Dermis microvascular lymphatic vessel endothelial cell (primary cell): ENCODE measurements at regions not wholly inside any gene's neighbourhood (a gene's known extent, or its start where the extent isn't known, plus 50 kb on each side); places are given as distances from the start of the nearest gene placed in this dataset.

ENCODE experiments used
- DNase-seq, 2 donors: peaks; one replicate each; pipeline versions ENCODE4 v3.0.0 to v3.0.0-alpha.2; 2010; ENCODE audit warnings: low read depth in 2 of 2

DNA sequence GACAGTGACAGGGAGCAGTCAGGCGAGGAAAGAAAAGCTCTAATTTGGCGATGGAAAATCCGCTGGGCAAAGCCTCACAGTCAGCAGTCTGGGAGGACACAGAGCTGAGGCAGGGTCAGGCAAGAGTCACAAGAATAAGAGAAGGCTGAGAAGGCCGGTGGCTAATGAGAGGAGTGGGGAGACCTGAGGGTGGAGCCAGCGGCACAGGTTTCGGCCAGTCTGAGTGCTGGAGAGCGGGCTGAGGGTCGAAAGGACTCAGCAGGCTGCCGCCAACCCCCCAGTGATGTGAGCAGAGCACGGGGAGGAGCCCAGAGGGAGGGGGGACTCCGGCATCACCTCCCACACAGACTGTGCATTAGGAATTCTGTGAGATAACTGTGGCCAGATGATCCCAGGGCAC, 500.6 kb upstream of the MYT1L start:
- no peak for DNase-seq

DNA sequence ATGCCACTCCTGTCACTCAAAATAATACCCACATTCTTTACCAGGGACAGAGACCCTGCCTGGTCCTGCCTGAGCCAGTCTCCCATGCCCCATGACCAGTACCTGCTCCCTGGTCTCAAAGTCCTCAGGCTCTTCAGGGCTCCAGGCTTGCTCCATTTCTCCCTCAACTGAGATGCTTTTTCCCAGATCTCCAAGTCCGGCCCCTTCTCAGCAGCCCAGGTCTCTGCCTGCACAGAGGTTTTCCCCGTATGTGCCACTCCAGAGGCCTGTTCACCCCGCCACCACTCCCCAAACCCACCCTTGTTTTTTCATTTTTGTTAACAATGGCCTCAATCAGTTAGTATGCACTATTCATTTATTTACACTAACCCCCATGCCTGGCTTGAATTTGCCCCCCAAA, 499.5 kb upstream of the MYT1L start:
- no peak for DNase-seq

DNA sequence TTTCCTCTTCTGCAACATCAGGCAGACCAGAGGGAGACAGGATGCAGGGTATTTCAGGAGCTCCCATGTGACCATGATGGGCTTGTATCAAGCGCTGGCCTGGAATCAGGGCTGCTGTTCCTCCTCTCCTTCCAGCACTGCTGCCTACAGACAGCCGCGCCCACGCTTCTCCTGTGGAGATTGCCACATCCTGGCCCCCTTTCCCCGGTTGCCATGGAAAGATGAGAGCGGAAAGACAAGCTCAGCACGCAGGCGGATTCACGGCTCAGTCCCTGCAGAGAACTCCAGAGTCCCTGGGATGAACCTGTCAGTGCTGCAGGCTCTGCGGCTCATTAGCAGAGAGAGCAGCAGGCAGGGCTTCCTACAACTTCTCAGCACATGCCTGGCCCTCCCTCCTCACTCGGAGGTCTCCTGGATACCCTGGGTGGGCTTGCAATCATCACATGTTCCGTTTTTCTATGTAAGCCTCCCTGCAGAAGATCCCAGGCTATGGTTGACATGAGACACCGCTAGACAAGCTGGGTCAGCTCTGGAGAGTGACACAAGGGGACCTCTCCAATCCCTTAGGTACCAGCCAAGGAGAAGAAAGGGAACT, 497.8 kb upstream of the MYT1L start:
- no peak for DNase-seq

DNA sequence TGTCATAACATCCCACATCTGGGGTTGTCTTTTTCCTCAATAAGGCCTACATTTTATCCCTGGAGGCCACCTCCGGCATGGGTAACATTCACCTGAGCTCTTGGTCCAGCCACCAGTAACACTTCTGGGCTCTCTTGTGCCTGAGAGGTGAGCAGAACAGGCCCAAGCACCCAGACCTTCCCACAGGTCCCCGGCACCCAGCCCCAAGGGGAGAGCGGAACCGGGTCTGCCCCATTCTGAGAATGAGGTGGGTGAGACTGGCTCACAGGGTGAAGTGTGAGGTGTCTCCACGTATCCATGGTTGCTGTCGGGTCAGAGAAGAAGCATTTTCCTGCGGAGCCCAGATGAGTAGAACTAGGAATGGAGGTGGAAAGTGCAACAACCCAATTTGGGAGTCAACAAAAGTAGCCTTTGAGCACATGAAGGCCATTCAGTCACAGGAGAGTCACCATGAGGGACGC, 496.7 kb upstream of the MYT1L start:
- DNase-seq = no peak

DNA sequence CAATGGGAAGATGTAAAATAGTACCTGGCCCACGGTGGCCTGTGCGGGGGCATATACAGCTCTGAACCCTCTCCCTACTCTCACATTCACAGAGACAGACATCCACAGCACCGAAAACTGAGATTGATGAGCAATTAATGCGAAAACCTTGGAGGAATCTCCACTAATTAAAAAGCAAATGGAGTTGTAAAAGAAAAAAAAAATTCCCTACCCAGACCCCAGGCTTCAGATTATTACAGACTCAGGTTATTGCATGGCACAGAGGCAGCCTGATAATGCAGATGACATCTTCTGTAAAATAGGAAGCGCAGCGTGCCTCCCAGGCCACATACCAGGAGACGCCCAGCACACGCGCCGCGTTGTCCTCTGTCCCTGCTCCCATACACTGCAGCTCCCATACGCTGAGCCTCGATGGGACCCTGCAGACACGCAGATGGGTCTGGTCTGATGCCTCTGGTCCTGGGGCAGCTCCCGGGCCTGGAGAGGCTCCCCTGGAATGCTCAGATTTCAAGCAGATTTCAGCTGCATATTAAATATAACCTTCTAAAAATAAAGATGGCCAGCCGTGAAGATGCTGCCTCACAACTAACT, 496.1 kb upstream of the MYT1L start:
- no peak for DNase-seq

DNA sequence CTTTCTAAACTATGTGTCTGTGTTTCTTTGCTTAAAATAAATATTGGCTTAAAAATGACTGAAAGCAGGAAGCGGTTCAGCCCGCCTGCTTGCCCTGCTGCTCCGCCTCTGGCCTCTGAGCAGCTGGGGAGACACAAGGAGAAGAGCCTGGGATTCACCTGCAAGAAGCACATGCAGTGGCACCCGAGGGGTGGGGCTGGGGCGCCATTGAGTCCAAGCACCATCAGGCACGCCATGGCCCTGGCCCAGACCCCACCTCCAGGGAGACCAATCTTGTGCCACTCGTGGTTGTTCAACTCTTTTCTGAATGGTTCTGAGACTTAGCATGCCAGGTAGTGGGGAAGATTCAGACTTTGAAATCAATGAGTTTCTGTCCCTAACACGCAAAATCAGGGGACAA, 495.5 kb upstream of the MYT1L start:
- DNase-seq = no peak

DNA sequence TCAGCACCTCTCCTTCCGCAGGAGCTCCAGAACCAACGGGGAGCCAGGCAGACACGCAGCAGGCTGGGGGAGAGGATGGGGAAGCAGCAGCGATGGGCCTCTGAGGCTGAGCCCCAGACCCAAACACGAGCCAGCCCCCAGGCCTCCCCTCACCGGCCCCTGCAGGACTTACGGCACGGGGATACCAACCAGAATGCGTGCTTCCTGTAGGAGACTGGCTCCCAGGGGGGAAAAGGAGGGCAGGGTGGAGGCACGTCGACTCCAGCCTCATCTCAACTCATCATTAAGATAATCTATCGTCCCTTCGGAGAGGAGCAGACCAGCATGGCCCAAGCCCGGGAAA, 495.1 kb upstream of the MYT1L start:
- DNase-seq = no peak

DNA sequence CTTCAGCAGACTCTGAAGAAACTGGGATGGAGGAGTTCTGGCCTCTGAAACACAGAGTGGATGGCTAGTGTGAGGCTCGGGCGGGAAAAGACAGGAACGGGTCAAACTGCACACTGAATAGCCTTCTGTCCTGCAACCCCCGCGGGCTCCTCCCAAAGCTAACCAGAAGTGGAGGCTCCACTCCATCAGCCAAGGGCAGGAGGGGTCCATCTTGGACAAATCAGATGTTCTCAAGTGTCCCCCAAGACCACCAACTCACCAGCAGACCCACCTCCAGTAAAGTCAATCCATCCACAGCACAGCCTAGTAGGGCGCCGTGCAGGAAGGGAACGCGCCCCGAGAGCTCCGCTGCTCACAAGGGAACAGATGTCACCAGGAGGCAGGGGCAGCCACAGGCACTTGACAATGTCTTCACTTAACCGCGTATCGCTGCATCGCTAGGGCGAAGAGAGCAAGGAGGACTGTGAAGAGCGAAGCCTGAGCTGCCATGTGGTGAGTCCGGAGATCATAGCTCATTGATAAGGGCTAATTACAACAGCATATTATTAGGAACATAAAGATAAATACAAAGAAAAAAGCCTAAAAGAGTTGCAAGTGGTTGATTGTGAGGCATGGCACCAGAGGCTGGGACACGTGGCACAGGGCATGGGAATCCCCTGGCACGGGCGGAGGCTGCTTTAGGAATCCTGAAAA, 494.6 kb upstream of the MYT1L start:
- no peak for DNase-seq

DNA sequence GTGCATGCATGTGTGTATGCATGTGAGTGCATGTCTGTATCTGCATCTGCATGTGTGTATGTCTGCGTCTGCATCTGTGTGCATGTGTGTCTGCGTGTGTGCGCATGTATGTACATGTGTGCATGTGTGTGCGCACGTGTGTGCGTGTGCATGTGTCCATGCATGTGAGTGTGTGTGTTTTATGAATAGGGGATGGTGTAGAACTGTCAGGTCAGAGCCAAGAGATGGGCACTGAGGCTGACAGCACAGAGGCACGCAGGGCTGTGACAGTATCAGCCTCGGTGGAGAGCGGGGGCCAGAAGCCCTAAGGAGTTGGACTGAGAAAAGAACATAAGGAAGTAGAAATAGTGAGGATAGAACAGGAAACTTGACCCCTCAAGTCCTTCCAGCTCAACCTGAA, 494.0 kb upstream of the MYT1L start:
- no peak for DNase-seq

DNA sequence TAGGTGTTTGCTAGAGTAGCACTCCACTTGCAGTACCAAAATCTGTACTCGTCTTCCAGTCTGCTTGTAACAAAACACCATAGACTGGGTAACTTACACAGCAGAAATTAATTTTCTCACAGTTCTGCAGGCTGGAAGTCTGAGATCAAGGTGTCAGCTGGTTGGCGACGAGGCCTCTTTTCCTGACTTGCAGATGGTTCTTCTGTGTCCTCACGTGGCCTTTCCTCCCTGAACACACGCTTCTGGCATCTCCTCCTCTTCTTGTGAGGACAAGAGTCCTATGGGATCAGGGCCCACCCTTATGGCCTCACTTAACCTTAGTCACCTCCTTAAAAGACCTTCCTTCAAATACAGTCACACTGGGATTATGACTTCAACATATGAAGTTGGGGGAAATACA, 493.5 kb upstream of the MYT1L start:
- no peak for DNase-seq

DNA sequence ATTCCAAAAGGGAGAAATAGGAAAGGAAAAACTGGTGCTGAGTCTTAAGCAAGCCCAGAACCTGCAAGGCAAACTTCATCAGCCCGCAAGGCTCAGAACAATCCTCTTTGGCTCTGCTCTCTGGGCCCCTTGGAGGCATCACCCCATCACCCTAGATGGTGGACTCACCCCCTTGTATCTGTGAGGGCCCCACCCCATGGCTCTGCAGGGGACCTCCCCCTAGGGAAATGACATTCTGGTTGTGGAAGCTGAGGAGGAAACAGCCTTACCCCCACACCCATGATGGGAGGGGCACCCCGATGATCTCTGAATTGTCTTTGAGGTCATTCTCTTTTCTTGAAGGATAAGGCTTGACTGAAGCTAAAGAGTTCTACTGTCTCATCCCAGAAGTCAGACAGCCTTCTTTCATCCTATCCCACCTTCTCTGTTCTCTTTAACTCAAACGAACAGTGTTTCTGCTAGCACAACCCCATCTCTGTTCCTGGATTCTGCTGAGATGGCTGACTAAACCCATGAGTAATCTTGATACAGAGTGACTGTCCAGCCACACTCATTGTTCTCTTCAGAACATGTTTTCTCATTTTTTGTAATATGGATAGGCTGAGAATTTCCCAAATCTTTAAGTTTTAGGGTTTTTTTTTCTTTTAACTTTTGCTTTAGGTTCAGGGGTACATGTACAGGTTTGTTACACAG, 492.1 kb upstream of the MYT1L start:
- no peak for DNase-seq

DNA sequence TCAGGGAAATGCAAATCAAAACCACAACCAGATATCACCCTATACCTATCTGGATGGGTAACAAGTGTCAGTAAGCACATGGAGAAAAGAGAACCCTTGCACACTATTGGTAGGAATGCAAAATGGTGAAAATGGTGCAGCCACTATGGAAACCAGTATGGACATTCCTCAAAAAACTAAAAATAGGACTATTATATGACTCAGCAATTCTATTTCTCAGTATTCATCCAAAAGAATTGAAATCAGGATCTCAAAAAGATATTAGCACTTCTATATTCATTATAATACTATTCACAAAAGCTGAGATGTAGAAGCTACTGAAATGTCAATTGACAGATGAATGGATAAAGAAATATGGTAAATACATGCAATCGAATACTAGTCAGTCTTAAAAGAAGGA, 491.1 kb upstream of the MYT1L start:
- no peak for DNase-seq

DNA sequence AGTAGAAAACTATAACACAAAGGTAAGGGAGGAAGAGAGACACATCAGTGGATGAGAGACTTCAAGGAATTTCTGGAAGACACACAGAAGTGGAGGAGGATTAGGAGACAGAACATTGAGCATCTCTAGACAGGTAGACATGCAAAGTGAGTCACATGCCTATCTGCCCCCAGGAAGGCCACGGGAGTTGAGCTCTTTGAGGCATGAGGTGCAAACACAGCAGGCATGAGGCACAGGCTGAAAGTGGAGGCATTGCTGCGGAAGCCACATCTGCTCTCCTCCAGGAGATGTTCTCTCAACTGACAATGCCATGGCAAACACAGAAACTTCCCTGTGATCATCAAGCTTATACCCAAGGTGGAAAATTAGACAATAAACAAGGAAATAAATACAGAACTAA, 481.6 kb upstream of the MYT1L start:
- DNase-seq = no peak

DNA sequence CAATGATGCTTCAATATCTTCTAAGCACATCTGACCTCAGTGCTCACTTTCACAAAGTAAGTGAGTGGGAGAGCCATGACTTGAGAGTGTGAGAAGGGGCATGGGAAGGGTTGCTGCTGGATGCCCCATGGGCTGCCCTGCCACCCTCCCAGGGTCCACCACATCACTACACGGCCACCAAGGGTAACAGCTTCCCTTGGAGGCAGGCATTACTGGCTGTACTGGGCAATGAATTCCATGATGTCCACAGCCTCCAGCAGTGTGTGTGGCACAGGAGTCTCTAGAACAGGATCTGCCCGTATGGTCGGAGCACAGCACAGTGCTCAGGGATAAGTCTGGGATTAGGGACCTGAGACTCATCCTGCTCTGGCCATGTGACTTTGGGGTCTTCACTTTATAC, 481.0 kb upstream of the MYT1L start:
- no peak for DNase-seq

DNA sequence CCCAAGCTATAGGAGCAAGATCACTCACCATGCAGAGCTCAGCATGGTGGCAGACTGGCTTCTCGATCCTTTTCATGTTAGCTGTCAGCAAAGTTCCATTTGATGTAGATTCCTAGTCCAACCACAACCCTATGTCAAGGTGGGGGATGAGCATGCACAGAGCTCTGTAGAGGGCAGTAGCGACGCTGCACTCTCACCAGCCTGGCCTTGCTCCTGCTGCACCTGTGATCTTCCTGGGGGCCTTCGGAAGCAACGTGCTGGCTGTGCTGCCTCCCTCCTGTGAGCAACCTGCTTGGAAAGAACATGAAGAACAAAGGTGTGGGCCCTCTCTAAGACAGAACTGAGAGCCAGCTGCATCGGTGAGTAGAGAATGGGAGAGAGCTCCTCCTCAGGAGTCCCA, 479.4 kb upstream of the MYT1L start:
- no peak for DNase-seq

DNA sequence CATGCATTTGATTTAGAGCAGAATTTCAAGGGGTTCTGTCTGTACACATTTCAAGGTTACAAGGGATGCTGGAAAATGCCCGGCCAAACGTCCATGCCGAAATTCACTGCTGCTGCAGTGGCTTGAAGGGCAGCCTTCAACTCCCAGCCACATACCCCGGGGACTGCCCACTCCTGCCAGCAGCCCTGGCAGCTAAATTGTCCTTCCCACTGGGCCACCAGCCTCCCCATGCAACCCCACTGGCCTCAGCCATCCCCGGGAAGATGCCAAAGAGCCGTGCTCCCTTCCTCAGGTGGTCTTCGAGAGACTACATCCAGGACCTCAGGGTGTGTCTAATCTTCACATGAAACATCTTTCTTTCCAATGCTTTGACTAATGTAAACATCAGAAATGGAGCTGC, 478.7 kb upstream of the MYT1L start:
- no peak for DNase-seq

DNA sequence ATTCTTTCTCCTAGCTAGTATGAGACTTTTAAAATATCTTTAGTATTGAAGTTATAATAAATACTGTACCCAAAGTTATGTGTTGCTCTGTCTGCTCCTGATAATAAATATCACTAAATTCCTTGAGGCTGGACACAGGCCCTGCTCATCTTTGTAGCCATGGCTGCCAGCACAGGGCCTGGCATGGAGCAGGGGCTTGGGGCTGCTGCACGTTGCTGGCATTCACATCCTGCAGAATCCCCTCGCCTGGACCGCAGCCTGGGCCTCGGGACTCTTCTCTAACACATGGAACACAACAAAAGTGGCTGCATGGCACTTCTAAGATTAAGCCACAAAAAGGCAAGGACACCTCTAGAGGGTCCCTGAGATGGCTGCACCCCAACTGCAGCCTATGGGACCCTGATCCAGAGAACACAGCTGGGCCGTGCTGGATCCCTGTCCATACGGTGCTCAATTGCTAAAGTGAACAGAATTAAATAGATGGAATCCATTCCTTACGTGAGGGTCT, 477.5 kb upstream of the MYT1L start:
- no peak for DNase-seq

DNA sequence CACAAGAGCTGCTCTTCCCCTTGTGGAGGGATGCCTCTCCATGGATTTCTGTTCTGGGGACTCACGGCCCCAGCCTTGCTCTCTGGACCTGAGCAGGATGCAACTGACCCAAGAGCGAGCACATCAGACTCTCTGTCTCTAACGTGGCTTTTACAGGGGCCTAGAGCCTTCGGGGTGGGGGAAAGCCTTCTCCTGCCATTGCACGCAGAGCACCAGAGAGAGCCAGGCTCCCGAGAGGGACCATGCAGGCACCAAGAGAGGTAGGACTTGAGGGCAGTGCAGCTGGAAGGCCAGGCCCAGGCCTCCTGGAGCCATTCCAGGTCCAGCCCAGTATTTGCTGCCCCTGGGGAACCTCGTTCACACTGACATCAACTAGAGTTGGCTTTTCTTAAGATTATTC, 475.6 kb upstream of the MYT1L start:
- DNase-seq = no peak

DNA sequence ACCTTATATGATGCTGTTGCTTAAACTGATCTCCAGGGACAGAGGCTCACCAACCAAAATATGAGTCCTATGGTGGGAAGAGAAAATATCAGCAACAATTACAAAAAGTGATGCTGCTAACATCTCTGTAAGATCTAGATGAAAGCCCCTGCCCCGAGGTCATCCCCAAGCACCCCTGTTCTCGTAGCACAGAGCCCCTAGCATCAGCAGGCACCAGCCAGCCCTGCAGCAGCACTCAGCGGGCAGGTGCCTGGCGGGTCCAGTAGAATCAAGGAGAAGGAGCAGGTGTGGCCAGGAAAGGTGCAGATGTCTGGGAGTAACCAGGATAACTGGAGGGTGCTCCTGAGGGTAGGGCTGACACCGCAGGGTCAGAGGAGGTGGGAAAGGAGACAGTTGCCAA, 474.2 kb upstream of the MYT1L start:
- no peak for DNase-seq

DNA sequence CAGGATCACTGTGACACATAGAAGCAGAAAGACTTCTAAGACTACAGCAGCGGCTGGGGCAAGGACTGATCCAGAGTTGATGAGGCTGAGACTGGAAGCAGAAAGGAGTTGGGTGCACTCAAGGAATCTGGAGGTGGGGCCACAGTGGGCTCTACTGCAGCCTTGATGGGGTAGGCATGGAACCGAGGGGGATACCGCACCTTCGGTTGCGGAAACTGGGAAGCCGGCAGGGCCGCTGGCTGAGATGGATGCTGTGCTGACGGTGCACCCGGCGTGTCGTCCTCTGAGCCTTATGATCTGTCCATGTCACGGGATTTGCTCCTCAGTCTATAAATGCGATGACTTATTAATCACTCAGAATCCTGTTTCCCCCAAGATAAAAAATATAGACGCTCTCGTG, 473.5 kb upstream of the MYT1L start:
- DNase-seq = no peak

DNA sequence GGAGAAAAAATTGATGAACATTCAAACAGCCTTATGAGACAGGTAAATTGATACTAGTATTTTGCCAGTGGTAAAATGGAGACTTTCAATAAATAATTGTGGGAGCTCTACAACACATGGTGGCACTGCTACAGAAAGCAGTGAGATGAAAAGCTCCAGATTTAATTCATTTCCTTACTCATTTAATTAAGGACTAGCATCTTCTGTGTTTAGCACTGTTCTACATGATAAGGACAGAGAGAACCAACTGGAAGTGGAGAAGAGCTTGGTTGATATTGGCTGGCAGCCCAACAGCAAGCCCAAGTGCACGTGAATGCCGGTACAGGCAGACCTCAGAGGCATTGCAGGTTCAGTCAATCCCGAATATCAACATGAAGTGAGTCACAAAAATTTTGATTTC, 470.4 kb upstream of the MYT1L start:
- DNase-seq = no peak

DNA sequence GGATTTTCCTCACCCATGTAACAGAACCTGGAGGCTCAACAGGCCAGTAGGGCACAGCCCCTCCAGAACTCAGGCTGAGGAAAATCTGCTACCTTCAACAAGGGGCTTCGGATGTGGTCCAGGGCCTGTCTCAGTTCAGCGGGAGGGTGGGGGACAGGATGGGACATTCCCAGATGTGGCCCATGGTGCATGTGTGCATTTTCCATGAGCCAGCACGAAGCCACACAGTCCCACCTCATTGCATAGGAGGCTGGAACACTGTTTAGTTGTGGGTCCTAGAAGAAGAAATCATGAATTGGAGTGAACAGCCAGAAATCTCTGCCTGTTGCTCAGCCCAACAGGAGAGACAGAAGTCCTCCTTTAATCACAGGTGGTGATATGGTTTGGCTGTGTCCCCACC, 469.6 kb upstream of the MYT1L start:
- no peak for DNase-seq

DNA sequence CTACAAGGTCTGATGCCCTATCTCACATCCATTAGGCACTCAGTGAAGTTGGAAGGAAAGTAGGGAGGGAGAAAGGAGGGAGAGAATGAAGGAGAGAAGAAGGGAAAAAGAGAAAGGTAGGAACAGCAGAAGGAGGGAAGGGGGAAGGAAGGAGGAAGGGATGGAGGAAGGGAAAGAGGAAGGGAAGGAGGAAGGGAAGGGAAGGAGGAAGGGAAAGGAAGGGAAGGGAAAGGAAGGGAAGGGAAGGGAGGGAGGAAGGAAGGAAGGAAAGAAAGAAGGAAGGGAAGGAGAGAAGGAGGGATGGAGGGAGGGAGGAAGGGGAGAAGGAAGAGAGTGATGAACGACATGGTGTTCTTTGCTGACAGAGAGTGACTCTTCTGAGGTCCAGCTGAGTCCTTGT, 468.9 kb upstream of the MYT1L start:
- no peak for DNase-seq
